K562 (cell line): ENCODE measurements at regions not wholly inside any gene's neighbourhood (a gene's known extent, or its start where the extent isn't known, plus 50 kb on each side); places are given as distances from the start of the nearest gene placed in this dataset.

Experiments used
- ATAC-seq: fragments of 200-7000 bp; cut with Tn5 transposase; 3 replicates; pipeline ENCODE4 v1.9.1; 2020; ENCODE audit warnings: moderate library complexity
- BruUV-seq: library from RNA; stranded (reverse); fragments of 400-500 nt; replicated peaks from 2 replicates; lab custom pipeline; 2021; lab: Mats Ljungman, UMichigan
- CTCF ChIA-PET: fragments of 300-600 bp; formaldehyde crosslinking; extraction: SDS; loops from one replicate; lab custom pipeline; 2021; ENCODE audit warnings: low intra/inter-chr PET ratio; lab: Yijun Ruan, JAX
- POLR2A ChIA-PET: fragments of 300-600, 350-650 bp; sonication (Branson Sonifier 250); formaldehyde crosslinking; extraction: SDS; loops from one replicate; lab custom pipeline; 2021; ENCODE audit warnings: antibody characterized with exemption, inconsistent platforms; lab: Yijun Ruan, JAX
- DNase-seq, 4 experiments: peaks; one replicate each; pipeline versions ENCODE4 v3.0.0 to v3.0.0-alpha.2; 2011 to 2018; ENCODE audit warnings: low spot score in 3 of 4, mixed read lengths in 3 of 4; ENCODE audit errors: extremely low read depth in 1 of 4
- FAIRE-seq: peaks from 2 replicates; lab custom pipeline; 2011; peaks lifted over from hg19 to GRCh38; lab: Jason Lieb, UNC
- H2AFZ ChIP-seq: 2 replicates; pipeline ENCODE4 v1.6.0; 2011; ENCODE audit warnings: low read depth, low read length, control low read depth, inconsistent platforms
- H3K27ac ChIP-seq: fragments of 200-600 bp; 3 replicates; pipeline ENCODE4 v1.8.0; 2011; ENCODE audit warnings: low read depth, mild to moderate bottlenecking, control low read depth, inconsistent platforms, low read length, moderate library complexity, mixed read lengths; ENCODE audit errors: extremely low read depth
- H3K27me3 ChIP-seq, 2 experiments: fragments of 300-600 bp in 1 of 2; 2 replicates in 1 of 2; 3 replicates in 1 of 2; pipeline versions ENCODE4 v1.6.0 to v1.8.0; 2011; ENCODE audit warnings: inconsistent platforms in 2 of 2, low read length in 2 of 2, mild to moderate bottlenecking in 1 of 2, mixed read lengths in 1 of 2, moderate library complexity in 1 of 2; ENCODE audit not compliant: control insufficient read depth in 2 of 2, insufficient read depth in 2 of 2
- H3K36me3 ChIP-seq: fragments of 300-600 bp; 3 replicates; pipeline ENCODE4 v1.8.0; 2011; ENCODE audit warnings: mild to moderate bottlenecking, low read length, inconsistent platforms; ENCODE audit not compliant: control insufficient read depth, insufficient read depth
- H3K4me1 ChIP-seq, 2 experiments: fragments of 200-600 bp in 1 of 2; replicated peaks in 1 of 2; 2 replicates in 1 of 2; 3 replicates in 1 of 2; pipeline versions ENCODE4 v1.5.1 to v1.8.0; 2011; ENCODE audit warnings: inconsistent platforms in 2 of 2, low read length in 2 of 2, mild to moderate bottlenecking in 1 of 2, mixed read lengths in 1 of 2, moderate library complexity in 1 of 2; ENCODE audit not compliant: control insufficient read depth in 2 of 2, insufficient read depth in 2 of 2
- H3K4me2 ChIP-seq: 2 replicates; pipeline ENCODE4 v1.6.1; 2011; ENCODE audit warnings: low read length, control low read depth, inconsistent platforms, mixed read lengths; ENCODE audit not compliant: insufficient read depth
- H3K4me3 ChIP-seq: fragments of 200-600 bp; sonication (generic), shearing (Covaris generic); 2 replicates; pipeline ENCODE4 v1.5.1; 2016; ENCODE audit warnings: control low read depth, inconsistent platforms
- H3K79me2 ChIP-seq: fragments of 200-600 bp; 3 replicates; pipeline ENCODE4 v1.8.0; 2011; ENCODE audit warnings: low read length, inconsistent platforms; ENCODE audit not compliant: control insufficient read depth, insufficient read depth
- H3K9ac ChIP-seq, 2 experiments: 2 replicates each; pipeline versions ENCODE4 v1.6.0 to v1.6.1; 2011; ENCODE audit warnings: low read depth in 2 of 2, low read length in 2 of 2, control low read depth in 1 of 2, inconsistent platforms in 1 of 2, mild to moderate bottlenecking in 1 of 2, mixed read lengths in 1 of 2; ENCODE audit not compliant: insufficient read depth in 1 of 2
- H3K9me1 ChIP-seq: one replicate; pipeline ENCODE4 v1.6.0; 2011; ENCODE audit warnings: inconsistent platforms, mild to moderate bottlenecking, low read length, moderate library complexity; ENCODE audit not compliant: control insufficient read depth, insufficient read depth
- H3K9me3 ChIP-seq: replicated peaks from 2 replicates; pipeline ENCODE4 v1.5.1; 2011; ENCODE audit warnings: low read depth, low read length, inconsistent platforms; ENCODE audit not compliant: control insufficient read depth, insufficient read depth
- H4K20me1 ChIP-seq: replicated peaks from 2 replicates; pipeline ENCODE4 v1.6.1; 2011; ENCODE audit warnings: low read length, inconsistent platforms, mixed read lengths; ENCODE audit not compliant: control insufficient read depth, insufficient read depth
- FOXJ3 ChIP-seq: sonication (generic); formaldehyde crosslinking; IDR thresholded peaks from 2 replicates; pipeline ENCODE4 v1.4.0; 2020; ENCODE audit warnings: mild to moderate bottlenecking, missing genetic modification reagents
- GTF2A2 ChIP-seq: IDR thresholded peaks from 2 replicates; pipeline ENCODE4 v1.6.1; 2016; ENCODE audit warnings: mild to moderate bottlenecking, missing genetic modification characterization, missing compliant biosample characterization
- HCFC1 ChIP-seq: IDR thresholded peaks from 2 replicates; pipeline ENCODE4 v1.6.1; 2012; ENCODE audit warnings: low read depth, low read length, improper control_type of control experiment
- MXD1 ChIP-seq: fragments of 250-450 bp; sonication (Bioruptor Pico); IDR thresholded peaks from 2 replicates; pipeline ENCODE4 v1.8.0; 2021; ENCODE audit warnings: borderline replicate concordance, mild to moderate bottlenecking, moderate library complexity; ENCODE audit not compliant: poor library complexity, severe bottlenecking
- NR2F6 ChIP-seq: fragments of 450-650 bp; formaldehyde crosslinking; IDR thresholded peaks from 2 replicates; pipeline ENCODE4 v1.4.0; 2020; ENCODE audit warnings: mild to moderate bottlenecking
- NR3C1 ChIP-seq: sonication (generic); formaldehyde crosslinking; IDR thresholded peaks from 2 replicates; pipeline ENCODE4 v1.8.1; 2022; ENCODE audit warnings: missing genetic modification reagents
- PPARD ChIP-seq: fragments of 250-450 bp; sonication (Bioruptor Pico); IDR thresholded peaks from 2 replicates; pipeline ENCODE4 v1.8.0; 2022; ENCODE audit warnings: inconsistent platforms, mild to moderate bottlenecking, moderate library complexity
- SMAD1 ChIP-seq: fragments of 150-350 bp; IDR thresholded peaks from 2 replicates; pipeline ENCODE4 v1.6.1; 2014; ENCODE audit warnings: low read length, low read depth; ENCODE audit not compliant: partially characterized antibody
- U2AF1 ChIP-seq: fragments of 200-400 bp; formaldehyde crosslinking; optimal IDR thresholded peaks from 2 replicates; pipeline ENCODE3; 2017; ENCODE audit warnings: mild to moderate bottlenecking, low read depth, low read length, moderate library complexity
- ZBTB1 ChIP-seq: sonication (generic); formaldehyde crosslinking; IDR thresholded peaks from 2 replicates; pipeline ENCODE4 v1.8.1; 2023; ENCODE audit warnings: missing genetic modification reagents, low read depth, mild to moderate bottlenecking, borderline replicate concordance
- ZBTB8A ChIP-seq: fragments of 450-650 bp; IDR thresholded peaks from 2 replicates; pipeline ENCODE4 v1.6.1; 2018; ENCODE audit warnings: mild to moderate bottlenecking, moderate library complexity; ENCODE audit not compliant: partially characterized antibody
- ZNF586 ChIP-seq: fragments of 450-650 bp; formaldehyde crosslinking; conservative IDR thresholded peaks from 2 replicates; pipeline ENCODE4 v1.4.0; 2020; ENCODE audit warnings: mild to moderate bottlenecking, moderate library complexity
- WGBS: fragments of 100-300 bp; shearing (Covaris generic); methylation state at CpG from one replicate; pipeline ENCODE4 v1.1.6; 2016; ENCODE audit warnings: low coverage, mixed read lengths; ENCODE audit not compliant: insufficient coverage; ENCODE audit errors: missing lambda C conversion rate; 5-methylcytosine and 5-hydroxymethylcytosine counted together
- in situ Hi-C: fragments of 300-500 bp; cut with MboI; formaldehyde crosslinking; loops from 4 replicates; pipeline ENCODE4 v1.15.0; 2018; ENCODE audit warnings: inconsistent platforms, mixed read lengths
- intact Hi-C: fragments of 100-400 bp; cut with micrococcal nuclease; formaldehyde crosslinking; loops from 2 replicates; pipeline ENCODE4 v1.14.2; 2022
- TF ChIP-seq, protein P1 (sequence below): sonication (generic); formaldehyde crosslinking; IDR thresholded peaks from 2 replicates; pipeline ENCODE4 v1.8.0; 2022; ENCODE audit warnings: missing genetic modification reagents, mild to moderate bottlenecking, borderline replicate concordance

GRCh38 chr22:49461674-49462073 lies 366.0 kb downstream of the BRD1 start:
- Histone ChIP-seq H3K9ac (no peak overlapping the region), H3K4me1 (peaks cover 0 to 16% of the 10 kb centered on the region in 2 experiments; a peak in 2 of 5 replicates), H3K27ac (no peak overlapping the region), H3K4me2 (no peak overlapping the region), H3K79me2 (no peaks in the 10 kb centered on the region), H3K36me3 (peaks cover 6% of the 10 kb centered on the region; the same call in 1 of the 3 replicates), H3K4me3 (no peak overlapping the region), H4K20me1 (peaks cover 6% of the 10 kb centered on the region; the same call in 1 of the 2 replicates), H2AFZ (no peak overlapping the region), H3K9me1 (no peaks in the 10 kb centered on the region), H3K9me3 (no peaks in the 10 kb centered on the region), H3K27me3 (no peaks in the 10 kb centered on the region)
- TF ChIP-seq HCFC1 (no peak), ZBTB8A (no peak), MXD1 (CRISPR knock-in tag) (no peak), FOXJ3 (CRISPR knock-in tag) (no peak), NR2F6 (CRISPR knock-in tag) (no peak), GTF2A2 (no peak), ZNF586 (CRISPR knock-in tag) (no peak), ZBTB1 (CRISPR knock-in tag) (no peak), SMAD1 (no peak), NR3C1 (CRISPR knock-in tag) (no peak), U2AF1 (no peak), PPARD (CRISPR knock-in tag) (no peak)
- TF ChIP-seq, protein P1, sequence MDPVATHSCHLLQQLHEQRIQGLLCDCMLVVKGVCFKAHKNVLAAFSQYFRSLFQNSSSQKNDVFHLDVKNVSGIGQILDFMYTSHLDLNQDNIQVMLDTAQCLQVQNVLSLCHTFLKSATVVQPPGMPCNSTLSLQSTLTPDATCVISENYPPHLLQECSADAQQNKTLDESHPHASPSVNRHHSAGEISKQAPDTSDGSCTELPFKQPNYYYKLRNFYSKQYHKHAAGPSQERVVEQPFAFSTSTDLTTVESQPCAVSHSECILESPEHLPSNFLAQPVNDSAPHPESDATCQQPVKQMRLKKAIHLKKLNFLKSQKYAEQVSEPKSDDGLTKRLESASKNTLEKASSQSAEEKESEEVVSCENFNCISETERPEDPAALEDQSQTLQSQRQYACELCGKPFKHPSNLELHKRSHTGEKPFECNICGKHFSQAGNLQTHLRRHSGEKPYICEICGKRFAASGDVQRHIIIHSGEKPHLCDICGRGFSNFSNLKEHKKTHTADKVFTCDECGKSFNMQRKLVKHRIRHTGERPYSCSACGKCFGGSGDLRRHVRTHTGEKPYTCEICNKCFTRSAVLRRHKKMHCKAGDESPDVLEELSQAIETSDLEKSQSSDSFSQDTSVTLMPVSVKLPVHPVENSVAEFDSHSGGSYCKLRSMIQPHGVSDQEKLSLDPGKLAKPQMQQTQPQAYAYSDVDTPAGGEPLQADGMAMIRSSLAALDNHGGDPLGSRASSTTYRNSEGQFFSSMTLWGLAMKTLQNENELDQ (CRISPR knock-in tag) = no peak
- no peak for FAIRE-seq
- in situ Hi-C loops = no loop called here
- WGBS = 93% methylated on average over 16 of the region's 19 CpGs
- BruUV-seq = no TSS peak
- ChIA-PET CTCF (no interaction called here), POLR2A (interaction anchor here (0.6 to 1.5 kb wide), 3 partner anchors 14 to 1830 kb away, joined by 4 read pairs; no protein-coding TSS in a partner anchor)
- no peak for DNase-seq
- ATAC-seq = no peak
- intact Hi-C loops = no loop called here
